Tongue (tissue), 1 donor: ENCODE measurements at regions not wholly inside any gene's neighbourhood (a gene's known extent, or its start where the extent isn't known, plus 50 kb on each side); places are given as distances from the start of the nearest gene placed in this dataset.

Experiments used
- DNase-seq: peaks from one replicate; pipeline ENCODE4 v3.0.0-alpha.2; 2015

DNA sequence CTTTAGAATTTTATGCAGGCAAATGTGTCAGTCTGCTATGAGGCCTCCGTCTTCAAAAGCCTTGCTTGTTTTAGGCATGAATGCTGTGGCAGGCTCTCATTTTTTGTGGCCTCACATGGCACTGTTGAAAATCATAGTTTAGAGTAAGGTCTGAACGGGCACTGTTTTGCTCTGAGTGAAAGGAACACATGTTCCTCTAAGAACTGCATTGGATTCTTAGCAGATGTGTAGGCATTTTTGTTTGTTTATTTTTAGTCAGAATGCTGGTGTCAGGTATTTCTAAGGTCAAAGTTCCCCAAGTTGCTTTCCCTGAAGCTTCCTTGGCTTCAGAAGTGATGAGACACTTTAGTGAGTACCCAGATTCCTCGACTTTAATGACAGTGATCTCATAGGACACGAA lies 173.7 kb downstream of the HS3ST3B1 start:
- no peak for DNase-seq

DNA sequence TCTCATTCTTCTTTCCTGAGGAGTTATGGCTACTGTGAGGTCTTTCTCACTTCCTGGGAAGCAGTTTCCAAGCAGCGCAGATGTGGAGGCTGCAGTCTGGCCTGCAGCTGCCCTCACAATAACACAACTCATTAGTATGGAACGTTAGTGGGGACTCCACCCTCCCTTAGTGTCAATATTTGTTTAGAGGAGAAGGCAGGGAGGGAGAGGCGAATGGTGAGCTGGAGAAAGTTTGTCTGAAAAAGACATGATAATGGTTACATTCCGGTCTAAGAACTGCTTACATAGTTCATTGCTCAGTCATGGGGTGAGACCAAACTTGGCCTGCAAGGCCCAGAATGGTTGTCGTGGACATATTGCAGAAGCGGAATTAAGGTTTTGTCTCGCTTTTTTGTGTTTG lies 170.2 kb downstream of the HS3ST3B1 start:
- DNase-seq = peak; percentile 73

- DNase-seq = no peak
Measured at GRCh38 chr17:14470417-14470816, 169.5 kb downstream of the HS3ST3B1 start.

GRCh38 chr17:14469971-14470370 lies 169.1 kb downstream of the HS3ST3B1 start:
- DNase-seq = peak; percentile 30

GRCh38 chr17:14468858-14469257 lies 168.0 kb downstream of the HS3ST3B1 start:
- DNase-seq = no peak

DNA sequence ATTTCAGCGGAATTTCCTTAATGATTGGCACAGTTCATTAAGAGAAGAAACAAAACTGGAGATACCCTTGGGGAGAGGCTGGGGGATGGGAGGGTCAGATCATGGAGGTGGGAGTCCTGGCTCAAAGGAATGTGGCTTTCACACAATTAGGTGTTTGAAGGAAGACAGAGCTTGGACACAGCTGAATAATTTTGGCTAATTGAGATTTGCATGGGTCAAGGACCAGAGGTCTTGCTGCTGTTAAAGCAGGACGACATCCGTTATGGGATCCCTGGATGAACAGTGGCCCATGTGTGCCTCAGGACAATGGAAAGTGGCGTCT lies 160.3 kb downstream of the HS3ST3B1 start:
- no peak for DNase-seq

DNA sequence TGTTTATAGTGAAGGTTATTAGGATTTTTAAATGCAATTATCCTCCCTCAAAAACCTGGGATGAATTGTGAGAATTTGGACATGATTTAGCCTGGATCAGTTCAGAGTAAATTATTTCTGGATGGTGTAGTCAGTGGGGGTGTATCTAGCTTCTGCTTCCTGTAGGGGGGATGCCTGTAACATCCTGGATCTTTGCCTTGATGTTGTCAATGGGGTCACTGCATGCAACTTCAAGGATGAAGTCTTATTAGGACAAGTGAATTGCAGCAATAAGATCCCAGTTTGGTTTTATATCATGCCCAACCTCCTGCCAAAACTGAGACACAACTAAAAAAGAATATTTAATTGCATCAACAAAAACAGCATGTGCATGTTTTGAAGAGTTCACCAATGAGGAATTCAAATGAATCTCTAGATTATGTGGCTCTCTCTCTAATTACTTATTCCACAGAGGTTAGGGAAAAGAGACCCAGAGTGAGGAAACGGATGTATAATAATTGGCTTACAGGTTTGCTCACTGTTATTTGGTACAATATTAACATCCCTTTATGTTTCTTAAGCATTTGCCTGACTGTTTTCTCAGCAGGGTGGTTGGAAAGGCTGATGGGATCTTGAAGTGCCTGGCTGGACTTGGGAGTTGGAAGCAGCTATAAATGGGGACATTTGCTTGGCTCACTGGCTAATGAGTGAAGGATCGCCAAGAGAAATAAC lies 159.8 kb downstream of the HS3ST3B1 start:
- DNase-seq = peak; percentile 33

DNA sequence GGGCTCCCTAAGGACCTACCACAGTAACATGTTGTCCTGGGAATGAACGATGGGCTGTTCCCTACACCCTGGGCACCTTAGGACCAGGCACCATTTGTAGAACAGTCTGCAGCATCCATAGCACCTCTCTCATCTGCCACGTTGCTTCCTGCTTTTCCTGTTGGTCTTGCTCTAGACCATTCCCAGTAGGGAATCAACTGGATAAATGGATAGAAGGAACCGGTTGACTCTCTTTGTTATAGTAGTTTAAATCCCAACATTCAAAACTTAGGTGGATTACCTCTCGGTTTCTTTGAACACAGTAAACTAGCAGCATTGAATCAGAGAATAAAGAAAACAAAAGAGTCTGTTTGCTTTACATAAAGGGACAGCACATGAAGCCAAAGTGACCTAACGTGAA lies 159.1 kb downstream of the HS3ST3B1 start:
- no peak for DNase-seq

- no peak for DNase-seq
Measured at GRCh38 chr17:14458724-14459123, 157.8 kb downstream of the HS3ST3B1 start.

- no peak for DNase-seq
Measured at GRCh38 chr17:14454746-14455145, 153.9 kb downstream of the HS3ST3B1 start.

- DNase-seq = no peak
Measured at GRCh38 chr17:14452856-14453255, 152.0 kb downstream of the HS3ST3B1 start.

DNA sequence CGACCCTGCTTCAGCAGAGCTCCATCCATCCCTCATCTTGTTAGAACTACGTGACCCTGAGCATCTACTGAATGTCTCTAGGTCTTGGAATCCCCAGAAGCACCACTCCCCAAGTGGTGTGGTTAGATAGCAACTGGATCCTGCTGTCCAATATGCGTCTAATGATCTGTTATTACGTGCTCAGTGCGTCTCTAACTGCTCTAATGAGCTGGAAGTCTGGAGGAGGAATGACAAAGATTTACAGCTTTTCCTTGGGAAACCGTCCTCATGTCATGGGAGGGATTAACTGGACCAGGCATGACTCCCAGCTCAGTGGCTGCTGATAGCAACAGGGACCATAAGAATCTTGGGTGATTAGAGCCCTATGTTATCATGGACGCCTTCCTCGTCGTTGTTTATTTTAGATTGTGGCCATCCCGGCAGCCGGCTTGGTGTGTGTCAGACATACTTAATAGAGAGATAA lies 150.9 kb downstream of the HS3ST3B1 start:
- DNase-seq = no peak

- peak; percentile 27 for DNase-seq
Measured at GRCh38 chr17:14448818-14449217, 147.9 kb downstream of the HS3ST3B1 start.

DNA sequence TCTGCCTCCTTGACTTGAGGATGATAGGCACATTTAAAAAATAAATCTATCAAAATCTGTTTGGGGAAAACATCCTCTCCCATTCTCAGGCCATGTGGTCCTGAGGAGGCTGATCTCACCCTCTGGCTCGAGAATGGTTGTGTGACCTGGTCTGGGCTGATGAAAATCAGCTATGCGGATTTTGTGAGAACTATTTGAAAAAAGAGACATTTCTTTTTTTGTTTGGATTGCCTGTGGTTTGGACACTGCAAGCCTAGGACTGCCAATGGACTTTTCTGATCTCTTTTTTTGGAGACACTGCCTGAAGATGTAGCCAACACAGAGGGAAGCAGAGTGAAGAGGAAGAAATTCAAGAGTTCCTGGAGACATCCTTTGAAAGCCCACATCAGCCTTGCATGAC lies 145.9 kb downstream of the HS3ST3B1 start:
- DNase-seq = peak; percentile 28

GRCh38 chr17:14444915-14445314 lies 144.0 kb downstream of the HS3ST3B1 start:
- peak; percentile 74 for DNase-seq

GRCh38 chr17:14442798-14443528 lies 142.1 kb downstream of the HS3ST3B1 start:
- DNase-seq = peak; percentile 31

- no peak for DNase-seq
Measured at GRCh38 chr17:14437176-14437575, 136.3 kb downstream of the HS3ST3B1 start.

- DNase-seq = no peak
Measured at GRCh38 chr17:14436266-14436665, 135.4 kb downstream of the HS3ST3B1 start.

DNA sequence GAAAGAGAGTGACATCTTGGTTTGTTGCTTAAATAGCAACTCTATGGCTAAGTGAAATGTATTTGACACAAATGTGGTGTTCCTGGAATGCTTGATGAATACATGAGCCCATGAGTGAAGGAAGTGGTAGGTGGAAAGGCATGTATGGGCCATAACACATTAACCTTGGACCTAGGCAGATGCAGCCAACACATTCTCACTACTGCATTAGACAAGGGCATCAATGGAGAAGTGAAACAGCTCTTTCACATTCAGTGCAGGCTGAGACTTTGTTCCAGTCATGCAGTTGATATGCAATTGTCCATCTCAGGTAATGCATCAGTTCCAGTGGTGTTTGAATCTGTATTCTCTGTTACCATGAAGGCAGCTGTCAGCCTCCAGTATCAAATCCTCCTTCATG lies 133.6 kb downstream of the HS3ST3B1 start:
- DNase-seq = no peak

GRCh38 chr17:14432079-14432478 lies 131.2 kb downstream of the HS3ST3B1 start:
- no peak for DNase-seq

DNA sequence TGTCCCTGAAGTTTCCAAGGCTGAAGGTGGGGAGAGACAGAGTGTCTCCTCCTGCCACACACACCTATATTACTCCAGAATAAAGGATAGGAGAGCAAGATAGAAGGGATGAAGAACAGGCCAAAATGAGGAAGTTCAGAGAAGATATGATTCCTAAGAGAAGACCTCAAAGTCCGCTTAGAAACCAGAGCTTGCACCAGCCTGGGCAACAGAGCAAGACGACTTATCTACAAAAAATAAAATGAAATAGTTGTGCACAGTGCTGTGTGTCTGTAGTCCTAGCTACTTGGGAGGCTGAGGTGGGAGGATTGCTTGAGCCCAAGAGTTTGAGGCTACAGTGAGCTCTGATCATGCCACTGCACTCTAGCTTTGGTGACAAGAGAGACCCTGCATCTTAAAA lies 128.2 kb downstream of the HS3ST3B1 start:
- no peak for DNase-seq

DNA sequence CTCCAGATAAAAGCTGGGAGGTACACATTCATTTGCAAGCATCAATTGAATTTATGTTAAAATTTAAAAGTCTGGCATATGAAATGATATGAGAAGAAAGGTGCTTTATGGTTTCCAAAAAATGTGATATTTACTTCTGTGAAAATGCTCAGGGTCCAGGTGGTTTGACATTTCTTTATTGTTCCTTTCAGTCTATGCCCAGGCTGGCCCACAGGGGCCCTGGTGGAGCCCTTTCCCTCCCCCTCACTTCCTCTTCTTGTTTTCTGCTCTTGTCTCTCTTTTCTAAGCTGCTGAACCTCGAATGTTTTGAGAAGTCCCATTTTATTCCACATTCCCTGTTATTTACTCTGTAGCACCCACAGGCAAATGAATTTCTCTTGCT lies 127.8 kb downstream of the HS3ST3B1 start:
- no peak for DNase-seq

DNA sequence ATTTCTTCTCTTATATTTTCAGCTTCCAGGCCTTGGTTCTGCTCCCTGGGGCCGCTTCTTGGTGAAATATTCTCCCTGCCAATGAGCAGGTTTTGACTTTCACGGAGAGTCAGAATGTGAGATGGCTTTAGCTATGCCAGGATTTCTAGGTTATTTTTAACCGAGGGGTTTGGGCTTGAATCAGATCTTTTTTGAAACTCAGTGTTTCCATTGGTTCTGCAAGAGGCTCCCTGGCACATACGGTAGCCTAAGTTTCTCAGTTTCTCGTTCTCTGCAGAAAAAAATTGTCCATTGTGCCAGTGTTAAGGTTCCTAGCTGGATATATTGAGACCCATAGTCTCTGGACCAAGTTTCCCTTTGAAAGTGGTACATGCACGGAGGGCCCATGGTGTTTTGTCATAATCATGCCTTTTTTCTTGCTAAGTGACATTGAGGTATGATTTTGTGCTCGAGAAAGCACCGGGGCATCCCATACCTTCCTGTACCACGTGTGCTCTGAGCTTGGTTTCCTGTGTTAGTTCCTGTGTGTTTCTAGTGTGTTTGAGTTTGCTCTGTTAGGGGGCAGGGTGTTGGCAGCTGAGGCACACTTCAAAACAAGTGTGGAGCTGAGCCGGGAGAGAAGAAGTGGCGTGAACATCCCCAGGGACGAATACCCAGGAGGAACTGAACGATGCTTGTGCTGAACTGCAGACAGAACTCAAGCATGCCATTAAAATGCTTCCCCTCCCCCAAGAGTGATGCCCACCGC lies 127.2 kb downstream of the HS3ST3B1 start:
- peak; percentile 18 for DNase-seq
